Astrocyte of the cerebellum (primary cell): ENCODE measurements at regions not wholly inside any gene's neighbourhood (a gene's known extent, or its start where the extent isn't known, plus 50 kb on each side); places are given as distances from the start of the nearest gene placed in this dataset.
A peak's percentile ranks its signal among the peaks of the same experiment; 100 is the strongest.

ENCODE experiments used
- DNase-seq: peaks from one replicate; pipeline ENCODE4 v3.0.0-alpha.2; 2011; ENCODE audit warnings: low read depth
- H3K4me3 ChIP-seq: 2 replicates; pipeline ENCODE4 v1.5.1; 2011; ENCODE audit warnings: mild to moderate bottlenecking, low read depth, low read length, moderate library complexity
- in situ Hi-C: cut with HindIII; loops from 2 replicates; pipeline ENCODE4 v1.10.0; 2017; ENCODE audit warnings: low sequenced_read_pairs
- TF ChIP-seq, protein P1 (sequence below): IDR thresholded peaks from 2 replicates; pipeline ENCODE4 v1.5.1; 2012; ENCODE audit warnings: low read length, low read depth, moderate library complexity, mild to moderate bottlenecking; ENCODE audit errors: missing control alignments

DNA sequence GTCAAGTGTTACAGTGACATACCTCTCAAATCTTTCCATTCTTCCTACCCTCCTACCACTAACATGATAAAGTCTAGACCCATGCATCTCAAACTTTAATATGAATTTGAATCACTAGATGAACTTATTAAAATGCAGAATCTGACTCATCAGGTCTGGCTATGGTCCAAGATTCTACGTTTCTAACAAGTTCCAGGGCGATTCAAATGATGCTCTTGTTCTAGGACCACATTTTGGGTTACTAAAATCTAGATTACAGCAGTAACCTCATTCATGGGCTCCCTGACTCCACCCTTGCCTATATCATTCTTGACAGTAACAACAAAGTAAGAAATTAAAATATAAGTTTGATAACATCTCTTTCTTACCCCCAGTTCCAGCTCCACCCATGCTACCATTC, 124.8 kb upstream of the LSM8 start:
- DNase-seq = peak; percentile 23
- TF ChIP-seq, protein P1, sequence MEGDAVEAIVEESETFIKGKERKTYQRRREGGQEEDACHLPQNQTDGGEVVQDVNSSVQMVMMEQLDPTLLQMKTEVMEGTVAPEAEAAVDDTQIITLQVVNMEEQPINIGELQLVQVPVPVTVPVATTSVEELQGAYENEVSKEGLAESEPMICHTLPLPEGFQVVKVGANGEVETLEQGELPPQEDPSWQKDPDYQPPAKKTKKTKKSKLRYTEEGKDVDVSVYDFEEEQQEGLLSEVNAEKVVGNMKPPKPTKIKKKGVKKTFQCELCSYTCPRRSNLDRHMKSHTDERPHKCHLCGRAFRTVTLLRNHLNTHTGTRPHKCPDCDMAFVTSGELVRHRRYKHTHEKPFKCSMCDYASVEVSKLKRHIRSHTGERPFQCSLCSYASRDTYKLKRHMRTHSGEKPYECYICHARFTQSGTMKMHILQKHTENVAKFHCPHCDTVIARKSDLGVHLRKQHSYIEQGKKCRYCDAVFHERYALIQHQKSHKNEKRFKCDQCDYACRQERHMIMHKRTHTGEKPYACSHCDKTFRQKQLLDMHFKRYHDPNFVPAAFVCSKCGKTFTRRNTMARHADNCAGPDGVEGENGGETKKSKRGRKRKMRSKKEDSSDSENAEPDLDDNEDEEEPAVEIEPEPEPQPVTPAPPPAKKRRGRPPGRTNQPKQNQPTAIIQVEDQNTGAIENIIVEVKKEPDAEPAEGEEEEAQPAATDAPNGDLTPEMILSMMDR = no peak
- in situ Hi-C loops = no loop called here
- no peak overlapping the region for H3K4me3 ChIP-seq

DNA sequence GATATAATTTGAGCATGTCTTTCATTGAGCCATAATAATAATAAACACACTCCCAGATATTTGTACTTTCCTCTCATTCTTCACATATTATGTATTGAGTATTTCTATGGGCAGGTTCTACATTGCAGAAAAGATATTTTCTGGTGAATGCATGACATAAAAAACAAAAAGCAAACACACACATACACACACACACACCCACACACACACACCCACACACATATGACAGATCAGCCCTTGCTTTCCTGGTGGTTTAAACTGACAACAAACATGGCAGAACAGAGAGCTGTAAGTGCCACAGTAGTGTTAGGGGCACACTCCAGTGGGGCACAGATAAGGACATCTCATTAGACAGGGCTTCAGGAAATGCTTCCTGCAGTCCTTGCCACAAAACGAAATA, 123.3 kb upstream of the LSM8 start:
- TF ChIP-seq, protein P1 = no peak
- in situ Hi-C loops = no loop called here
- H3K4me3 ChIP-seq = no peak overlapping the region
- no peak for DNase-seq

DNA sequence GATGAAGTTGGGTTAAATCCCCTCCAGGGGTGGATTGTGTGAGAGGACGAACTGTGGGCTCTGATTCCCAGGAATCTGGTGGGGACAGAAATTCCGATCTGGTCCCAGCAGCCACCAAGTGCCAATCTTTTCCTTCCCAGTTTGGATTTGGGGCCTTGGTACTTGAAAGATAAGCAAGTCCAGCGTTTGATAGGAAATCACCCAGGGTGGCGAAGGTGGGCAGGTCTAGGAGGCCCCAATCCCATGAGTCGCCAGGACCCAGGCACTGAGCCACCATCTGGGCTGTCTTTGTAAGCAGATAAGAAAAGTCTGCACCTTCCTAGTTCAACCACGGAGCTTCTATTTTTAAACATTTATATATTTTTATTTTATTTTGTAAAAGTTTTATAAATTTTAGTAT, 122.6 kb upstream of the LSM8 start:
- TF ChIP-seq, protein P1 = no peak
- H3K4me3 ChIP-seq = no peak overlapping the region
- in situ Hi-C loops = no loop called here
- no peak for DNase-seq

DNA sequence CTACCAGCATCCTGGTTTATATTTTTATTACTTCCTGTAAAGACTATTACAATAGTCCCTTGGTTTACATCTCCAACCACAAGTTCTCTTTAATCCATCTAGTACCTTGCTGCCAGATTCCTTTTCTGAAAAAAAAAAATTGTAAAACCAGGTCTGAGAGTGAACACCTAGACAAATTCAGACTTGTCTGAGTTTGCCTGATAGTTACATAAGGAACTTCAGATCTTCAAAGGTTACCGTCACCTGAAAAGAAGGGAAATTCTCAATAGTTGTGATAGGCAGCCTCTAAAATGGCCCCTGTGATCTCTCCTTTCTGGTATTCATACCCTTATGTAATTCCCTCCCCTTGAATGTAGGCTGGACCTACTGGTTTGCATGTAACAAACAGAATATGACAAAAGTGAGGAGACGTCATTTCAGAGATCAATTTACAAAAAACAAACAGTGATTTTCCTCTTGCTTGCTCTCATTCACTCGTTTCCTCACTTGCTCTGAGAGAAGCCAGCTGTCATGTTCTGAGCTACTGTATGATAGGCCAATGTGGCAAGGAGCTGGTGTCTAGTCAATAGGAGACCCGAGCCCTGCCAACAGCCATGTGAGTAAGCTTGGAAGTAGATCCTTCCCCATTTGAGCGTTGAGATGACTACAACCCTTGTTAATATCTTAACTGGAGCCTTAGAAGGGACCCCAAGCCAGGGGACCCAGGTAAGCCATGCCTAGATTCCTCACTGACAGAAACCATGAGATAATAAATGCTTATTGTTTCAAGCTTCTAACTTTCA, 110.9 kb upstream of the LSM8 start:
- no peak for DNase-seq
- H3K4me3 ChIP-seq = no peak overlapping the region
- TF ChIP-seq, protein P1 = no peak
- in situ Hi-C loops = no loop called here

DNA sequence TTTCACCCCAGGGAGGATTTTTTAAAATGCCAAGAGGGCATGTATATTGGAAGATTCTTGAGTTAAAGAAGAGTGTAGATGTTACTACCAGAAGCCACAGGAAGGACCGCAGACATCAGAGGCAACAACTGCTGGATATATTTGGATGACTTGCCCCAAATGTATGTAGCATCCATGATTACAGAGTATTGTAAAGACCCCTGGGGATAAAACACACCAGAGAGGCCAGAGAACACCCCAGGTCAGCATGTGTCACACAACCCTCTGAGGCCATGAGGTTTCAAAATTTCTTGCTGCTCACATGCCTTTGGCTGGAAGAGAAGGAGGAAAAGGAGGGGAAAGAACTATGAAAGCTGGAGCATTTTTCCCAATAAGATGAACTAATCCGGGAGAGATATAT, 108.0 kb upstream of the LSM8 start:
- in situ Hi-C loops = no loop called here
- TF ChIP-seq, protein P1 = no peak
- no peak for DNase-seq
- no peak overlapping the region for H3K4me3 ChIP-seq

DNA sequence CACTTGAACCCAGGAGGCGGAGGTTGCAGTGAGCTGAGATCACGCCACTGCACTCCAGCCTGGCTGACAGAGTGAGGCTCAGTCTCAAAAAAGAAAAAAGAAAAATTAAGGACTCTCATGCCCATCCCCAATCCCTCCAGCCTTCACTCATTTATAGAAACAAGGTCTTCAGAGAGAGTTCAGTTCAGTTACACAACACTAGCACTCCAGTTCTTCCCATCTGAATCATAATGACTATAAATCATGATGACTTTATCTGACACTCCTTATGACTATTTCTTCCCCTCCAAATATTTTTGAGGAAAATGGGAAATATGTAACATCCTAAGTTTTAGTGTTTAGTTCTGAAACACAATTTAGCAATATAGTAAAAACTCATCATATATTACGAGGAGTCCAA, 107.4 kb upstream of the LSM8 start:
- H3K4me3 ChIP-seq = no peak overlapping the region
- no peak for DNase-seq
- in situ Hi-C loops = no loop called here
- TF ChIP-seq, protein P1 = no peak
